ENCODE measurements at regions not wholly inside any gene's neighbourhood (a gene's known extent, or its start where the extent isn't known, plus 50 kb on each side); places are given as distances from the start of the nearest gene placed in this dataset.

DNA sequence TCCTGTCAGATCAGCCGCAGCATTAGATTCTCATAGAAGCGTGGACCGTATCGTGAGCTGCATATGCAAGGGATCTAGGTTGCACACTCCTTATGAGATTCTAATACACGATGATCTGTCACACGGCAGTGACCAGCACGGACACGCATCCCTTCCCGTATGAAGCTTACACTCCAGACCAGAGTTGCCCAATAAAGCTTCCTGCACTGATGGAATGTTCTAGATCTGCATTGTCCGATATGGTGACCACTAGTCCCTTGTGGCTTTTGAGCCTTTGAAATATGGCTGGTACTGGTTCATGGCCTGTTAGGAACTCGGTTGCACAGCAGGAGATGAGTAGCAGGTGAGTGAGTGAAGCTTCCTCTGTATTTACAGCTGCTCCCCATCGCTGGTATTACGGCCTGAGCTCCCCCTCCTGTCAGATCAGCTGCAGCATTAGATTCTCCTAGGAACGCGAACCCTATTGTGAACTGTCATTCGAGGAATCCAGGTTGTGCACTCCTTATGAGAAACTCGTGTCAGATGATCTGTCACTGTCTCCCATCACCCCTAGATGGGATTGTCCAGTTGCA, 49.8 kb upstream of the ZCCHC14 start:
- ATAC-seq: no peak
- TF ChIP-seq, protein P1, sequence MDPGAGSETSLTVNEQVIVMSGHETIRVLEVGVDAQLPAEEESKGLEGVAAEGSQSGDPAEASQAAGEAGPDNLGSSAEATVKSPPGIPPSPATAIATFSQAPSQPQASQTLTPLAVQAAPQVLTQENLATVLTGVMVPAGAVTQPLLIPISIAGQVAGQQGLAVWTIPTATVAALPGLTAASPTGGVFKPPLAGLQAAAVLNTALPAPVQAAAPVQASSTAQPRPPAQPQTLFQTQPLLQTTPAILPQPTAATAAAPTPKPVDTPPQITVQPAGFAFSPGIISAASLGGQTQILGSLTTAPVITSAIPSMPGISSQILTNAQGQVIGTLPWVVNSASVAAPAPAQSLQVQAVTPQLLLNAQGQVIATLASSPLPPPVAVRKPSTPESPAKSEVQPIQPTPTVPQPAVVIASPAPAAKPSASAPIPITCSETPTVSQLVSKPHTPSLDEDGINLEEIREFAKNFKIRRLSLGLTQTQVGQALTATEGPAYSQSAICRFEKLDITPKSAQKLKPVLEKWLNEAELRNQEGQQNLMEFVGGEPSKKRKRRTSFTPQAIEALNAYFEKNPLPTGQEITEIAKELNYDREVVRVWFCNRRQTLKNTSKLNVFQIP (CRISPR knock-in tag; IDR thresholded peaks at IDR 0.05; ENCODE audit: borderline replicate concordance, low read depth): no peak
- TF ChIP-seq RARB (CRISPR knock-in tag; IDR thresholded peaks at IDR 0.05): no peak
